B cell (primary cell): ENCODE measurements at regions not wholly inside any gene's neighbourhood (a gene's known extent, or its start where the extent isn't known, plus 50 kb on each side); places are given as distances from the start of the nearest gene placed in this dataset.

ENCODE experiments used
- ATAC-seq: fragments of 200-7000 bp; cut with Tn5 transposase; one replicate; pipeline ENCODE4 v1.10.0; 2021; ENCODE audit warnings: low read depth, mild to moderate bottlenecking, moderate number of reproducible peaks, moderate library complexity
- CTCF ChIA-PET: fragments of 350-600 bp; sonication (Branson Sonifier 250); formaldehyde crosslinking; loops from one replicate; lab custom pipeline; 2021; ENCODE audit warnings: antibody characterized with exemption, inconsistent platforms; lab: Charles Lee
- POLR2A ChIA-PET: fragments of 350-600 bp; sonication (Branson Sonifier 250); formaldehyde crosslinking; loops from one replicate; lab custom pipeline; 2021; ENCODE audit warnings: antibody characterized with exemption; lab: Charles Lee
- DNase-seq: peaks from one replicate; pipeline ENCODE4 v3.0.0; 2013
- H2AFZ ChIP-seq: 2 replicates; pipeline ENCODE4 v1.6.1; 2012; ENCODE audit warnings: mild to moderate bottlenecking, low read depth, low read length; ENCODE audit not compliant: insufficient read depth, poor library complexity, severe bottlenecking
- H3K27ac ChIP-seq, 2 donors: 1 replicate in 1 of 2; 2 replicates in 1 of 2; pipeline ENCODE4 v1.5.1; 2012 to 2013; ENCODE audit warnings: low read length in 2 of 2, mild to moderate bottlenecking in 2 of 2, moderate library complexity in 1 of 2
- H3K27me3 ChIP-seq, 4 experiments: fragments of 200-600 bp in 1 of 4; sonication (generic) in 1 of 4; replicated peaks in 1 of 4; 1 replicate in 2 of 4; 2 replicates in 2 of 4; pipeline versions ENCODE4 v1.6.1 to v1.7.0; 2013 to 2016; ENCODE audit warnings: low read length in 3 of 4, mild to moderate bottlenecking in 2 of 4, mixed read lengths in 1 of 4, moderate library complexity in 1 of 4; ENCODE audit not compliant: insufficient read depth in 4 of 4, control insufficient read depth in 3 of 4; ENCODE audit errors: control extremely low read depth in 1 of 4
- H3K36me3 ChIP-seq, 2 experiments: replicated peaks in 1 of 2; 1 replicate in 1 of 2; 2 replicates in 1 of 2; pipeline versions ENCODE4 v1.6.1 to v1.7.1; 2013; ENCODE audit warnings: low read length in 1 of 2; ENCODE audit not compliant: insufficient read depth in 2 of 2, control insufficient read depth in 1 of 2; ENCODE audit errors: control extremely low read depth in 1 of 2, extremely low read depth in 1 of 2
- H3K4me1 ChIP-seq, 2 donors: fragments of 200-600 bp in 1 of 2; sonication (generic) in 1 of 2; 1 replicate in 1 of 2; 2 replicates in 1 of 2; pipeline versions ENCODE4 v1.5.1 to v1.6.1; 2013 to 2017; ENCODE audit warnings: low read length in 2 of 2; ENCODE audit not compliant: control insufficient read depth in 2 of 2, insufficient read depth in 2 of 2
- H3K4me2 ChIP-seq: replicated peaks from 2 replicates; pipeline ENCODE3; 2012; ENCODE audit warnings: mild to moderate bottlenecking, low read depth, low read length; ENCODE audit not compliant: poor library complexity, severe bottlenecking
- H3K4me3 ChIP-seq, 5 experiments: fragments of 200-600 bp in 1 of 5; sonication (generic) in 1 of 5; 1 replicate in 3 of 5; 2 replicates in 2 of 5; pipeline versions ENCODE4 v1.5.1 to v1.7.0; 2011 to 2016; ENCODE audit warnings: low read length in 4 of 5, mild to moderate bottlenecking in 4 of 5, low read depth in 2 of 5, control low read depth in 1 of 5, moderate library complexity in 1 of 5; ENCODE audit not compliant: insufficient read depth in 1 of 5; ENCODE audit errors: control extremely low read depth in 1 of 5, extremely low read depth in 1 of 5
- H3K79me2 ChIP-seq: fragments of 200-600 bp; sonication (generic); one replicate; pipeline ENCODE4 v1.6.0; 2016; ENCODE audit warnings: low read length; ENCODE audit not compliant: control insufficient read depth, insufficient read depth
- H3K9ac ChIP-seq: fragments of 200-600 bp; sonication (generic); 2 replicates; pipeline ENCODE4 v1.6.1; 2017; ENCODE audit warnings: mild to moderate bottlenecking, low read length, moderate library complexity
- H3K9me3 ChIP-seq, 3 donors: one replicate each; pipeline versions ENCODE4 v1.6.1 to v1.7.1; 2013; ENCODE audit warnings: low read length in 2 of 3; ENCODE audit not compliant: control insufficient read depth in 2 of 3, insufficient read depth in 1 of 3; ENCODE audit errors: control extremely low read depth in 1 of 3
- H4K20me1 ChIP-seq: 2 replicates; pipeline ENCODE4 v1.6.0; 2012; ENCODE audit warnings: mild to moderate bottlenecking, low read length; ENCODE audit not compliant: insufficient read depth, control insufficient read depth, poor library complexity, severe bottlenecking
- H3K27ac Mint-ChIP-seq: one replicate; pipeline ENCODE4 v1.8.0; 2021; ENCODE audit warnings: mixed read lengths
- H3K27me3 Mint-ChIP-seq: one replicate; pipeline ENCODE4 v1.8.0; 2021; ENCODE audit warnings: mixed read lengths
- H3K4me1 Mint-ChIP-seq: one replicate; pipeline ENCODE4 v1.8.0; 2021; ENCODE audit warnings: mixed read lengths
- H3K4me3 Mint-ChIP-seq: one replicate; pipeline ENCODE4 v1.8.0; 2021; ENCODE audit warnings: mixed read lengths
- H3K9me3 Mint-ChIP-seq: one replicate; pipeline ENCODE4 v1.8.0; 2022; ENCODE audit warnings: mixed read lengths; ENCODE audit not compliant: insufficient read depth
- CTCF ChIP-seq: fragments of 200-600 bp; IDR thresholded peaks from one replicate; pipeline ENCODE4 v1.8.0; 2022; ENCODE audit warnings: antibody characterized with exemption, mild to moderate bottlenecking
- EZH2 ChIP-seq: IDR thresholded peaks from 2 replicates; pipeline ENCODE4 v1.6.1; 2012; ENCODE audit warnings: borderline replicate concordance, low read depth, mild to moderate bottlenecking, moderate library complexity, low read length; ENCODE audit not compliant: insufficient read depth, poor library complexity, severe bottlenecking
- WGBS: methylation state at CpG from one replicate; pipeline ENCODE4 v1.1.5; 2013; ENCODE audit warnings: missing lambda C conversion rate; ENCODE audit not compliant: insufficient coverage; 5-methylcytosine and 5-hydroxymethylcytosine counted together
- intact Hi-C: fragments of 100-400 bp; cut with micrococcal nuclease; formaldehyde crosslinking; loops from one replicate; pipeline ENCODE4 v1.10.0; 2022

GRCh38 chr3:193853511-193854219 lies 260.7 kb downstream of the OPA1 start:
- Histone ChIP-seq H2AFZ (no peak overlapping the region), H3K9ac (no peak overlapping the region), H3K36me3 (no peaks in the 10 kb centered on the region), H3K4me3 (no peak overlapping the region), H3K27me3 (peaks cover 0 to 3% (median 0%) of the 10 kb centered on the region in 4 experiments), H3K79me2 (no peaks in the 10 kb centered on the region), H3K4me1 (no peaks in the 10 kb centered on the region), H3K4me2 (no peak overlapping the region), H3K27ac (no peak overlapping the region), H3K9me3 (no peaks in the 10 kb centered on the region), H4K20me1 (no peaks in the 10 kb centered on the region)
- Mint-ChIP-seq H3K4me1 (peaks cover 3% of the 10 kb centered on the region), H3K9me3 (no peaks in the 10 kb centered on the region), H3K27ac (no peak overlapping the region), H3K4me3 (no peak overlapping the region), H3K27me3 (no peaks in the 10 kb centered on the region)
- intact Hi-C loops, result no loop called here
- ChIA-PET CTCF (no interaction called here), POLR2A (no interaction called here)
- DNase-seq (no peak), ATAC-seq (no peak)
- WGBS, result no CpG with 5 or more reads among the region's 3 CpGs
- TF ChIP-seq EZH2 (no peak), CTCF (no peak)

- no peak overlapping the region for H3K27ac Mint-ChIP-seq
- H3K79me2 ChIP-seq, result no peaks in the 10 kb centered on the region
- no peak overlapping the region for H3K4me2 ChIP-seq
- peaks cover 3% of the 10 kb centered on the region for H3K4me1 Mint-ChIP-seq
- H3K4me3 ChIP-seq, result no peak overlapping the region
- H3K4me3 Mint-ChIP-seq, result no peak overlapping the region
- ChIA-PET CTCF (no interaction called here), POLR2A (no interaction called here)
- H3K9me3 ChIP-seq, result no peaks in the 10 kb centered on the region
- intact Hi-C loops, result no loop called here
- no peaks in the 10 kb centered on the region for H3K4me1 ChIP-seq
- no peak overlapping the region for H2AFZ ChIP-seq
- H3K27me3 ChIP-seq, result peaks cover 0 to 3% (median 0%) of the 10 kb centered on the region in 4 experiments
- no peaks in the 10 kb centered on the region for H3K36me3 ChIP-seq
- H3K9me3 Mint-ChIP-seq, result no peaks in the 10 kb centered on the region
- TF ChIP-seq EZH2, result no peak
- no peak for TF ChIP-seq CTCF
- H3K9ac ChIP-seq, result no peak overlapping the region
- ATAC-seq (no peak), DNase-seq (no peak)
- H3K27me3 Mint-ChIP-seq, result no peaks in the 10 kb centered on the region
- 50% methylated on average over 2 of the region's 3 CpGs for WGBS
- H3K27ac ChIP-seq, result no peak overlapping the region
- H4K20me1 ChIP-seq, result no peaks in the 10 kb centered on the region
Measured at GRCh38 chr3:193857996-193858395, 265.0 kb downstream of the OPA1 start.
